Fibroblast of mammary gland (primary cell): ENCODE measurements at regions not wholly inside any gene's neighbourhood (a gene's known extent, or its start where the extent isn't known, plus 50 kb on each side); places are given as distances from the start of the nearest gene placed in this dataset.
"Not testable (repeated sequence)": the region's sequence is repeated elsewhere in the genome, so short reads cannot be mapped to it uniquely, and the experiment has no call there.

Experiments used
- DNase-seq: peaks from one replicate; pipeline ENCODE4 v3.0.0-alpha.2; 2010; ENCODE audit warnings: low read depth
- H3K4me3 ChIP-seq: 2 replicates; pipeline ENCODE4 v1.5.1; 2011; ENCODE audit warnings: low read depth, mild to moderate bottlenecking, low read length, moderate library complexity; ENCODE audit not compliant: control insufficient read depth
- TF ChIP-seq, protein P1 (sequence below): conservative IDR thresholded peaks from 2 replicates; pipeline ENCODE4 v1.5.1; 2011; ENCODE audit warnings: low read depth, low read length, inconsistent platforms; ENCODE audit not compliant: control insufficient read depth, insufficient read depth

GRCh38 chr1:165114022-165114888 lies 242.3 kb downstream of the LMX1A start:
- peak; percentile 61 for DNase-seq
- TF ChIP-seq, protein P1, sequence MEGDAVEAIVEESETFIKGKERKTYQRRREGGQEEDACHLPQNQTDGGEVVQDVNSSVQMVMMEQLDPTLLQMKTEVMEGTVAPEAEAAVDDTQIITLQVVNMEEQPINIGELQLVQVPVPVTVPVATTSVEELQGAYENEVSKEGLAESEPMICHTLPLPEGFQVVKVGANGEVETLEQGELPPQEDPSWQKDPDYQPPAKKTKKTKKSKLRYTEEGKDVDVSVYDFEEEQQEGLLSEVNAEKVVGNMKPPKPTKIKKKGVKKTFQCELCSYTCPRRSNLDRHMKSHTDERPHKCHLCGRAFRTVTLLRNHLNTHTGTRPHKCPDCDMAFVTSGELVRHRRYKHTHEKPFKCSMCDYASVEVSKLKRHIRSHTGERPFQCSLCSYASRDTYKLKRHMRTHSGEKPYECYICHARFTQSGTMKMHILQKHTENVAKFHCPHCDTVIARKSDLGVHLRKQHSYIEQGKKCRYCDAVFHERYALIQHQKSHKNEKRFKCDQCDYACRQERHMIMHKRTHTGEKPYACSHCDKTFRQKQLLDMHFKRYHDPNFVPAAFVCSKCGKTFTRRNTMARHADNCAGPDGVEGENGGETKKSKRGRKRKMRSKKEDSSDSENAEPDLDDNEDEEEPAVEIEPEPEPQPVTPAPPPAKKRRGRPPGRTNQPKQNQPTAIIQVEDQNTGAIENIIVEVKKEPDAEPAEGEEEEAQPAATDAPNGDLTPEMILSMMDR = peak; percentile 81
- H3K4me3 ChIP-seq = no peak overlapping the region

DNA sequence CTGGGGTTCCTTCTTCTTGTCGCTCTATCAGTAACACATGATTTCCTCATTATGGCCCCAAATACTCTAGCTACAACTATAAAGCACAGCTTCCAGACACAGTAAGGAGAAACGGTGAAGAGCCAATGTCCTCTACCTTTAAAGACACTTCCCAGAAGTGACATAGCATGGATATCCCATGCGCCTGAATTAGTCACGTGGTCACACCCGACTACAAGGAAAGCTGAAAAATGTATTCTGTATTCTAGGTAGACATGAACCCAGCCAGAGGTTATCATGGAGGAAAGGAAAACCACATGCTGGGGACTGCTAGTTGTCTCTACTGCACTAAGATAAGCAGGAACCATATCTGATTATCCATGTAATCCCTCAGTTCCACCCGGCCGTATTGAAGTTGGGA lies 244.3 kb downstream of the LMX1A start:
- no peak for DNase-seq
- no peak overlapping the region for H3K4me3 ChIP-seq
- TF ChIP-seq, protein P1 = no peak

GRCh38 chr1:165109013-165109412 lies 247.5 kb downstream of the LMX1A start:
- no peak overlapping the region for H3K4me3 ChIP-seq
- DNase-seq = no peak
- TF ChIP-seq, protein P1 = no peak

DNA sequence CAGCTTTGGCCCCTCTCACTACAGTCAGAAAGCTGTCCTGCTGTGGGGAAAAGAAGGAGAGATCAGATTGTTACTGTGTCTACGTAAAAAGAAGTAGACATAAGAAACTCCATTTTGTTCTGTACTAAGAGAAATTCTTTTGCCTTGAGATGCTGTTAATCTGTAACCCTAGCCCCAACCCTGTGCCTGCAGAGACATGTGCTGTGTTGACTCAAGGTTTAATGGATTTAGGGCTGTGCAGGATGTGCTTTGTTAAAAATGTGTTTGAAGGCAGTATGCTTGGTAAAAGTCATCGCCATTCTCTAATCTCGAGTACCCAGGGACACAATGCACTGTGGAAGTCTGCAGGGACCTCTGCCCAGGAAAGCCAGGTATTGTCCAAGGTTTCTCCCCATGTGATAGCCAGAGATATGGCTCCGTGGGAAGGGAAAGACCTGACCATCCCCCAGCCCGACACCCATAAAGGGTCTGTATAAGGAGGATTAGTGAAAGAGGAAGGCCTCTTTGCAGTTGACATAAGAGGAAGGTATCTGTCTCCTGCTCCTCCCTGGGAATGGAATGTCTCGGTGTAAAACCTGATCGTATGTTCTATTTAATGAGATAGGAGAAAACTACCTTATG lies 263.9 kb downstream of the LMX1A start:
- DNase-seq, H3K4me3 ChIP-seq: not testable (repeated sequence)

DNA sequence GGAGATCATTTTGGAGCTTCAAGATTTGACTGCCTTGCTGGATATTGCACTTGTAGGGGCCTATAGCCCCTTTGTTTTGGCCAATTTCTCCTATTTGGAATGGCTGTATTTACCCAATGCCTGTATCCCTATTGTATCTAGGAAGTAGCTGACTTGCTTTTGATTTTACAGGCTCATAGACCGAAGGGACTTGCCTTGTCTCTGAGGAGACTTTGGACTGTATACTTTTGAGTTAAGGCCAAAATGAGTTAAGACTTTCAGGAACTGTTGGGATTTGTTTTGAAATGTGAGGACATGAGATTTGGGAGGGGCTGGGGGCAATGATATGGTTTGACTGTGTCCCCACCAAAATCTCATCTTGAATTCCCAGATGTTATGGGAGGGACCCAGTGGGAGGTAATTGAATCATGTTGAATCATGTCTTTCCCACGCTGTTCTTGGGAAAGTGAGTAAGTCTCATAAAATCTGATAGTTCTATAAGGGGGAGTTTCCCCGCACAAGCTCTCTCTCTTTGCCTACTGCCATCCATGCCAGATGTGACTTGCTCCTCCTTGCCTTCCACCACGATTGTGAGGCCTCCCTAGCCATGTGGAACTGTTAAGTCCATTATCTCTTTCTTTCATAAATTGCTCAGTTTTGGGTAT lies 276.1 kb downstream of the LMX1A start:
- no peak overlapping the region for H3K4me3 ChIP-seq
- peak; percentile 72 for DNase-seq
- TF ChIP-seq, protein P1 = no peak

GRCh38 chr1:165078391-165078790 lies 278.1 kb downstream of the LMX1A start:
- DNase-seq = no peak
- H3K4me3 ChIP-seq = no peak overlapping the region
- TF ChIP-seq, protein P1 = no peak
